Hematopoietic multipotent progenitor cell treated with erythropoietin and hydrocortisone succinate and interleukin-3 and kit ligand, for 17 days (in vitro differentiated cells): ENCODE measurements at regions not wholly inside any gene's neighbourhood (a gene's known extent, or its start where the extent isn't known, plus 50 kb on each side); places are given as distances from the start of the nearest gene placed in this dataset.
"Not testable (repeated sequence)": the region's sequence is repeated elsewhere in the genome, so short reads cannot be mapped to it uniquely, and the experiment has no call there.

Experiments used
- DNase-seq: peaks from one replicate; pipeline ENCODE4 v3.0.0-alpha.2; 2015; ENCODE audit warnings: low spot score

- no peak for DNase-seq
Observed at GRCh38 chr5:57671371-57671770, 188.8 kb upstream of the ACTBL2 start.

- DNase-seq: no peak
Observed at GRCh38 chr5:57666582-57666981, 184.0 kb upstream of the ACTBL2 start.

GRCh38 chr5:57665146-57665936, 182.7 kb upstream of the ACTBL2 start:
- no peak for DNase-seq

- DNase-seq: no peak
Observed at GRCh38 chr5:57664700-57665099, 182.1 kb upstream of the ACTBL2 start.

- no peak for DNase-seq
Observed at GRCh38 chr5:57663466-57663865, 180.9 kb upstream of the ACTBL2 start.

GRCh38 chr5:57662991-57663390, 180.4 kb upstream of the ACTBL2 start:
- no peak for DNase-seq

GRCh38 chr5:57659886-57660285, 177.3 kb upstream of the ACTBL2 start:
- DNase-seq: no peak

- no peak for DNase-seq
Observed at GRCh38 chr5:57658018-57658417, 175.4 kb upstream of the ACTBL2 start.

- no peak for DNase-seq
Observed at GRCh38 chr5:57655228-57655627, 172.6 kb upstream of the ACTBL2 start.

GRCh38 chr5:57653636-57654290, 171.2 kb upstream of the ACTBL2 start:
- no peak for DNase-seq

GRCh38 chr5:57651127-57651526, 168.5 kb upstream of the ACTBL2 start:
- DNase-seq: no peak

GRCh38 chr5:57650360-57651069, 167.9 kb upstream of the ACTBL2 start:
- peak; percentile 7 for DNase-seq

GRCh38 chr5:57642698-57643097, 160.1 kb upstream of the ACTBL2 start:
- no peak for DNase-seq

GRCh38 chr5:57642066-57642465, 159.5 kb upstream of the ACTBL2 start:
- no peak for DNase-seq

GRCh38 chr5:57635146-57635777, 152.7 kb upstream of the ACTBL2 start:
- no peak for DNase-seq

- DNase-seq: no peak
Observed at GRCh38 chr5:57632937-57633336, 150.3 kb upstream of the ACTBL2 start.

- DNase-seq: not testable (repeated sequence)
Observed at GRCh38 chr5:57631139-57631538, 148.5 kb upstream of the ACTBL2 start.

- no peak for DNase-seq
Observed at GRCh38 chr5:57627661-57628060, 145.1 kb upstream of the ACTBL2 start.

- no peak for DNase-seq
Observed at GRCh38 chr5:57626703-57627102, 144.1 kb upstream of the ACTBL2 start.

- DNase-seq: no peak
Observed at GRCh38 chr5:57621624-57622023, 139.0 kb upstream of the ACTBL2 start.

GRCh38 chr5:57618767-57619381, 136.3 kb upstream of the ACTBL2 start:
- no peak for DNase-seq

GRCh38 chr5:57613741-57614140, 131.1 kb upstream of the ACTBL2 start:
- DNase-seq: no peak
